Aorta (tissue), 5 donors: ENCODE measurements at regions not wholly inside any gene's neighbourhood (a gene's known extent, or its start where the extent isn't known, plus 50 kb on each side); places are given as distances from the start of the nearest gene placed in this dataset.
"Not testable (repeated sequence)": the region's sequence is repeated elsewhere in the genome, so short reads cannot be mapped to it uniquely, and the experiment has no call there.

ENCODE experiments used
- ATAC-seq: fragments of 200-7000 bp; cut with Tn5 transposase; one replicate; pipeline ENCODE4 v1.9.1; 2022; ENCODE audit warnings: moderate library complexity; ENCODE audit not compliant: low FRiP score
- DNase-seq, 2 donors: peaks; one replicate each; pipeline ENCODE4 v3.0.0-alpha.2; 2020
- H3K27ac ChIP-seq, 2 donors: one replicate each; pipeline ENCODE4 v1.5.1; 2013; ENCODE audit warnings: low read length in 2 of 2, mild to moderate bottlenecking in 2 of 2, moderate library complexity in 2 of 2, control low read depth in 1 of 2, inconsistent platforms in 1 of 2, low read depth in 1 of 2
- H3K27me3 ChIP-seq, 2 donors: one replicate each; pipeline ENCODE4 v1.6.1; 2013; ENCODE audit warnings: control low read depth in 1 of 2, low read length in 1 of 2, mild to moderate bottlenecking in 1 of 2, moderate library complexity in 1 of 2; ENCODE audit not compliant: insufficient read depth in 2 of 2, control insufficient read depth in 1 of 2
- H3K36me3 ChIP-seq, 2 donors: one replicate each; pipeline ENCODE4 v1.6.1; 2013; ENCODE audit warnings: control low read depth in 1 of 2, low read length in 1 of 2, mild to moderate bottlenecking in 1 of 2; ENCODE audit not compliant: insufficient read depth in 2 of 2, control insufficient read depth in 1 of 2
- H3K4me1 ChIP-seq, 2 donors: one replicate each; pipeline ENCODE4 v1.6.1; 2013; ENCODE audit warnings: low read length in 2 of 2, control low read depth in 1 of 2, mild to moderate bottlenecking in 1 of 2, moderate library complexity in 1 of 2; ENCODE audit not compliant: insufficient read depth in 2 of 2, control insufficient read depth in 1 of 2
- H3K4me3 ChIP-seq, 2 donors: one replicate each; pipeline ENCODE4 v1.5.1; 2013; ENCODE audit warnings: low read length in 2 of 2, control low read depth in 1 of 2, mild to moderate bottlenecking in 1 of 2
- H3K9me3 ChIP-seq: one replicate; pipeline ENCODE4 v1.6.1; 2013; ENCODE audit warnings: mild to moderate bottlenecking, low read length; ENCODE audit not compliant: control insufficient read depth
- WGBS, 2 donors: extraction: QIAGEN DNeasy Blood & Tissue Kit; methylation state at CpG; one replicate each; pipeline ENCODE4 v1.1.7; 2013; 5-methylcytosine and 5-hydroxymethylcytosine counted together
- intact Hi-C, 2 donors: fragments of 100-400 bp; cut with DNase I; formaldehyde crosslinking; loops; one replicate each; pipeline versions ENCODE4 v1.14.2 to v1.15.0; 2022
- donor health status: healthy with polysubstance abuse.
- donor health status: Bipolar disorder and iron deficiency.
- donor health status: DM: no; HTN: no; CAD: no.
- donor health status: DM: no; HTN: no; CAD: no.
- donor health status: DM: yes; HTN: yes; CAD: no.

DNA sequence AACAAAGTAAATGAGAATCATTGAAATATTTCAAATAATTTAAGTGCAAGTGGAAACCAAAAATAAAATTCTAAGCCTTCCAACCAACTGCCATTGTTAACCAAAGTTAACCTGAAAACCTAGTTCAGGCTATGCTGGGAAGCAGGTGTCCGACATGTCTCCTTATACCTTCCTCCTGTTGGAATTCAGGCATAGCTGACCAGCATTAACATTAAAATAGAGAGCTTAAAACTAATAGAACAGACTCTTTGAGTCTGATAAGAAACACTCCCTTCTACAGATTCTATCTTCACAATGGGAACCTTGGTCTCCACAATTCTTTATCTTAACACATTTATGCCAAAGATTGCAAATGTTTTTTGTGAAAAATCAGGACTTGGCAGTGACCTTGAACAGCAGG, 1004.9 kb upstream of the NRXN1 start:
- no peaks in the 10 kb centered on the region for H3K9me3 ChIP-seq
- no peak overlapping the region for H3K4me3 ChIP-seq
- intact Hi-C loops: no loop called here
- no peaks in the 10 kb centered on the region for H3K27me3 ChIP-seq
- no peak overlapping the region for H3K27ac ChIP-seq
- H3K36me3 ChIP-seq: no peaks in the 10 kb centered on the region
- DNase-seq: no peak
- ATAC-seq: no peak
- no peaks in the 10 kb centered on the region for H3K4me1 ChIP-seq
- WGBS, 2 donors: 97% methylated on average over 1 of the region's 1 CpG

DNA sequence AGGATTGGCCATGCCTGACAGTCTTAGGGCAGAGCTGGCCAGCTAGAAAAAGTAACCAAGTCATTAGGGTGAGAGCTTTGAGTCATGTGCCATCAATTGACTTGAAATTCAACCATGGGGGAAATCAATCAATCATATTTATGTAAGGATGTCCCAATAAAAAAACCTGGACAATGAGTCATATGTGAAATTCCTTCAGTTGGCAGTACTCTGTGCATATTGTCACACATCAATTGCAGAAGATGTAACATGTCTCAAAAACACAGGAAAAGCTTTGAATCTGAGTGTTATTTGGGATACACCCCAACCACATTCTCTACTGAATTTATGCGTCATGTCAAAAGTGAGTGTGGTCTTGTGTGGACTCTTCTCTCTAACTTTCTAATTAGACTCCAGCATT, 1004.1 kb upstream of the NRXN1 start:
- no peaks in the 10 kb centered on the region for H3K27me3 ChIP-seq
- intact Hi-C loops: no loop called here
- no peak overlapping the region for H3K4me3 ChIP-seq
- H3K36me3 ChIP-seq: no peaks in the 10 kb centered on the region
- H3K4me1 ChIP-seq: no peaks in the 10 kb centered on the region
- no peak overlapping the region for H3K27ac ChIP-seq
- no peak for DNase-seq
- WGBS, 2 donors: 95 to 97% methylated on average over 1 of the region's 1 CpG
- no peak for ATAC-seq
- H3K9me3 ChIP-seq: no peaks in the 10 kb centered on the region

DNA sequence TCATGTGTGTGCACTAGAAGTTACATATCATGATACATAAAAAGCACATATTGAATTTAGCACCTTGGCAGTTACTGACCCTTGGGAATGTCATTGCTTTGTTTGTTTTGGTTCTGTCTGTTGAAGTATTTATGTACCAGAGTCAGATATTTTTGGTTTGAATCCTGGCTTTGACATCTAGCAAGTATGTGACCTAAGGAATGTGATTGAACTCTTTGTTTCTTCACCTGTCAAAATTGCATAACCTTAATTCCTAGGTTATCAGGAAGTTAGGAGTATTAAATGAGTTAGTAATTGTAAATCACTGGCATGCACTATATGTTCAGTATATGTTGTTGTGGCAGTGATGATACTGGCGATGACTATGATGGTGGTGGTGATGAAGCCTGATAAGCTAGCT, 1003.5 kb upstream of the NRXN1 start:
- no peaks in the 10 kb centered on the region for H3K9me3 ChIP-seq
- H3K4me3 ChIP-seq: no peak overlapping the region
- WGBS, 2 donors: 69 to 86% methylated on average over 1 of the region's 1 CpG
- H3K36me3 ChIP-seq: no peaks in the 10 kb centered on the region
- no peaks in the 10 kb centered on the region for H3K4me1 ChIP-seq
- DNase-seq: no peak
- H3K27ac ChIP-seq: no peak overlapping the region
- H3K27me3 ChIP-seq: no peaks in the 10 kb centered on the region
- no peak for ATAC-seq
- intact Hi-C loops: no loop called here

DNA sequence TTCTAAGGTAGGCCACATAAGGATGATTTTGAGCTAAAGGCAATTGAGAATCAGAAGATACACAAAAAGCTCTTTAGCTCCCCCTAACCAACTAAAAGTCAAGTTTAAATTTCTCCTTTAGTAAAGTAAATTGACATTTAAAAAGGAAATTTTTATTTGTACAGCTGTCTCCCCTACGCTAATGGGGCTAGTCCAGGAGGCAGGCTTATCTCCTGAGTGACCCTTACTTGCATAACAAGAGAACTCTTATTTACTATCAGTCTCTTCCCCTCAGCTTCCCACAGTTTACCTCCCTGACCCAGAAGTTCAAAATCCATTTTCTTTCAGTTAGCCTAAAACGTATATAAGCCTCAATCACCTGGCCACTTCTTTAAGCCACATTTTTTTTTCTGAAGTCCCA, 1002.8 kb upstream of the NRXN1 start:
- DNase-seq (no peak), ATAC-seq (no peak)
- no peak overlapping the region for H3K27ac ChIP-seq
- no peaks in the 10 kb centered on the region for H3K4me1 ChIP-seq
- intact Hi-C loops: no loop called here
- WGBS, 2 donors: 68 to 75% methylated on average over 2 of the region's 2 CpGs
- H3K27me3 ChIP-seq: no peaks in the 10 kb centered on the region
- no peak overlapping the region for H3K4me3 ChIP-seq
- H3K36me3 ChIP-seq: no peaks in the 10 kb centered on the region
- H3K9me3 ChIP-seq: no peaks in the 10 kb centered on the region

- WGBS, 2 donors: 76 to 88% methylated on average over 3 of the region's 3 CpGs
- Histone ChIP-seq H3K27me3 (no peaks in the 10 kb centered on the region), H3K4me3 (no peak overlapping the region), H3K36me3 (no peaks in the 10 kb centered on the region), H3K27ac (no peak overlapping the region), H3K9me3 (no peaks in the 10 kb centered on the region), H3K4me1 (no peaks in the 10 kb centered on the region)
- ATAC-seq (no peak), DNase-seq (no peak)
- intact Hi-C loops: no loop called here
These were observed 990.1 kb upstream of the NRXN1 start for GRCh38 chr2:52022006-52022405.

DNA sequence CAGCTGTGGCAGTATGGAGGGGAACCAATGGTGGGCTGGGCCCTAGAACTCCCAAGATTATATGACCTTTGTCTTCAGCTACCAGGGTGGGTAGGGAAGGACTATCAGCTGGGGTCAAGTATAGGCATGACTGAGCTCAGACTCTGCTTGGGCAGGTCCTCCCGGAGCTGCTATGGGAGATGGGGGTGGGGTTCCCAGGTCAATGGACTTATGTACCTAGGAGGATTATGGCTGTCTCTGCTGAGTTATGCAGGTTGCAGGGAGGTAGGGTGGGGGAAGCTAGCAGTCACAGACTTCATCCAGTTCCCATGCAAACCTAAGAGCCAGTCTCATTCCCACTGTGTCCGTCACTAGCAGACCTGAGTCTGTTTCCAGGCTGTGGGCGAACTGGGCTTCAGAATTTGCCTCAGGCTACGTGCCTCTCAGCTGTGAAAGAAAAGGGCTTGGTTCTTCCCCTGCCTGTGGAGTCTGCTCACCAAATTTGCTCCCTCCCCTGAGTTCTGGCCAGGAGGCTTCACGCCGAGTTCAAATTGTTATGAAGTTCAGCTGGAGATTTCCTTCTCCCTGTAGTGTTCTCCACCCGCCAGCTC, 985.8 kb upstream of the NRXN1 start:
- WGBS, 2 donors: 96% methylated on average over 7 of the region's 7 CpGs
- intact Hi-C loops: no loop called here

GRCh38 chr2:52006821-52007366, 975.0 kb upstream of the NRXN1 start:
- H3K27me3 ChIP-seq, DNase-seq, H3K27ac ChIP-seq, H3K4me1 ChIP-seq, H3K4me3 ChIP-seq, intact Hi-C loops, ATAC-seq, H3K9me3 ChIP-seq, H3K36me3 ChIP-seq: not testable (repeated sequence)
- 94 to 98% methylated on average over 27 to 32 of the region's 32 CpGs for WGBS, 2 donors

More for the DNA sequence above, 985.8 kb upstream of the NRXN1 start:
- H3K4me3 ChIP-seq: no peak overlapping the region
- no peaks in the 10 kb centered on the region for H3K27me3 ChIP-seq
- H3K36me3 ChIP-seq: no peaks in the 10 kb centered on the region
- peak; percentile 36 for ATAC-seq
- no peak for DNase-seq
- no peak overlapping the region for H3K27ac ChIP-seq
- H3K4me1 ChIP-seq: no peaks in the 10 kb centered on the region
- H3K9me3 ChIP-seq: no peaks in the 10 kb centered on the region

GRCh38 chr2:52000151-52000855, 968.4 kb upstream of the NRXN1 start:
- intact Hi-C loops: no loop called here
- Histone ChIP-seq H3K27ac (no peak overlapping the region), H3K4me3 (no peak overlapping the region), H3K9me3 (no peaks in the 10 kb centered on the region), H3K4me1 (no peaks in the 10 kb centered on the region), H3K27me3 (no peaks in the 10 kb centered on the region), H3K36me3 (no peaks in the 10 kb centered on the region)
- ATAC-seq (no peak), DNase-seq (no peak)
- 85 to 89% methylated on average over 2 of the region's 2 CpGs for WGBS, 2 donors

GRCh38 chr2:51998890-51999289, 967.0 kb upstream of the NRXN1 start:
- ATAC-seq (no peak), DNase-seq (no peak)
- Histone ChIP-seq H3K36me3 (no peaks in the 10 kb centered on the region), H3K4me3 (no peak overlapping the region), H3K27ac (no peak overlapping the region), H3K27me3 (no peaks in the 10 kb centered on the region), H3K4me1 (no peaks in the 10 kb centered on the region), H3K9me3 (no peaks in the 10 kb centered on the region)
- WGBS, 2 donors: 96 to 97% methylated on average over 3 of the region's 3 CpGs
- intact Hi-C loops: no loop called here
